Fibroblast of the conjunctiva (primary cell): ENCODE measurements at regions not wholly inside any gene's neighbourhood (a gene's known extent, or its start where the extent isn't known, plus 50 kb on each side); places are given as distances from the start of the nearest gene placed in this dataset.

Experiments used
- DNase-seq: peaks from one replicate; pipeline ENCODE4 v3.0.0-alpha.2; 2010; ENCODE audit warnings: low read depth

GRCh38 chr20:6831461-6831860 is 64.0 kb downstream of the BMP2 start:
- no peak for DNase-seq

- no peak for DNase-seq
Measured at GRCh38 chr20:6832811-6833210, 65.3 kb downstream of the BMP2 start.

- DNase-seq, result no peak
Measured at GRCh38 chr20:6835609-6836008, 68.1 kb downstream of the BMP2 start.

- DNase-seq, result no peak
Measured at GRCh38 chr20:6836821-6837374, 69.4 kb downstream of the BMP2 start.

GRCh38 chr20:6837730-6838129 is 70.2 kb downstream of the BMP2 start:
- DNase-seq, result no peak

GRCh38 chr20:6838181-6838826 is 70.8 kb downstream of the BMP2 start:
- no peak for DNase-seq

GRCh38 chr20:6841128-6841527 is 73.6 kb downstream of the BMP2 start:
- DNase-seq, result no peak

- no peak for DNase-seq
Measured at GRCh38 chr20:6845141-6845540, 77.7 kb downstream of the BMP2 start.

- DNase-seq, result no peak
Measured at GRCh38 chr20:6848041-6848440, 80.6 kb downstream of the BMP2 start.

GRCh38 chr20:6848992-6849391 is 81.5 kb downstream of the BMP2 start:
- DNase-seq, result no peak

- DNase-seq, result no peak
Measured at GRCh38 chr20:6851136-6851535, 83.7 kb downstream of the BMP2 start.

GRCh38 chr20:6852478-6852877 is 85.0 kb downstream of the BMP2 start:
- no peak for DNase-seq

GRCh38 chr20:6855104-6855503 is 87.6 kb downstream of the BMP2 start:
- DNase-seq, result no peak

- no peak for DNase-seq
Measured at GRCh38 chr20:6855796-6856195, 88.3 kb downstream of the BMP2 start.

GRCh38 chr20:6857927-6858326 is 90.4 kb downstream of the BMP2 start:
- DNase-seq, result no peak

GRCh38 chr20:6863355-6863754 is 95.9 kb downstream of the BMP2 start:
- DNase-seq, result no peak

GRCh38 chr20:6863798-6864201 is 96.3 kb downstream of the BMP2 start:
- no peak for DNase-seq

GRCh38 chr20:6864740-6865139 is 97.3 kb downstream of the BMP2 start:
- no peak for DNase-seq

GRCh38 chr20:6866741-6867140 is 99.3 kb downstream of the BMP2 start:
- DNase-seq, result no peak

- DNase-seq, result no peak
Measured at GRCh38 chr20:6868861-6869260, 101.4 kb downstream of the BMP2 start.

GRCh38 chr20:6870559-6870958 is 103.1 kb downstream of the BMP2 start:
- no peak for DNase-seq

- DNase-seq, result no peak
Measured at GRCh38 chr20:6877633-6878032, 110.1 kb downstream of the BMP2 start.

- DNase-seq, result no peak
Measured at GRCh38 chr20:6882561-6883291, 115.2 kb downstream of the BMP2 start.

GRCh38 chr20:6884114-6884513 is 116.6 kb downstream of the BMP2 start:
- DNase-seq, result no peak
